ENCODE measurements at regions not wholly inside any gene's neighbourhood (a gene's known extent, or its start where the extent isn't known, plus 50 kb on each side); places are given as distances from the start of the nearest gene placed in this dataset.

DNA sequence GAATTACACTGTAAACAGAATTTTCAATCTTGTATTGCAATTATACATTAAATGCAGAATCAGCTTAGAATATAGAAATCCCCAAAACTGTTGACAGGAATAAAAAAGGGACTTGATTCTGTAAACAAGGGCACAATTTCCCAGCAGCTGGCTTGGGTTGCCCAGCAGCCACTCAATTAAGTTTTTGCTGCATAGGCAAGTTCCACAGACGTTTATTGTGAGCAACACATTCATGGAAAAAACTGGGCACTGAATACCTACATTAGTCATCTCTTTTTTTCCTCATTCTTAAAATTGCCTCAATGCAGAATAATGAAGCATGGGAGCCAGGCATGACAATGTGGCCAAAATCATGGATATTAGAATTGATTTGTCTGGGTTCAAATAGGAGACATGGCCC is 421.8 kb upstream of the ANO5 start:
- Mint-ChIP-seq H3K4me3 (no peak overlapping the region), H3K9me3 (peaks cover 2% of the 10 kb centered on the region), H3K4me1 (peaks cover 4% of the 10 kb centered on the region), H3K27ac (no peak overlapping the region), H3K27me3 (ENCODE audit: low read depth) (no peaks in the 10 kb centered on the region), H3K36me3 (ENCODE audit: low read depth) (no peaks in the 10 kb centered on the region)
- TF ChIP-seq, protein P1, sequence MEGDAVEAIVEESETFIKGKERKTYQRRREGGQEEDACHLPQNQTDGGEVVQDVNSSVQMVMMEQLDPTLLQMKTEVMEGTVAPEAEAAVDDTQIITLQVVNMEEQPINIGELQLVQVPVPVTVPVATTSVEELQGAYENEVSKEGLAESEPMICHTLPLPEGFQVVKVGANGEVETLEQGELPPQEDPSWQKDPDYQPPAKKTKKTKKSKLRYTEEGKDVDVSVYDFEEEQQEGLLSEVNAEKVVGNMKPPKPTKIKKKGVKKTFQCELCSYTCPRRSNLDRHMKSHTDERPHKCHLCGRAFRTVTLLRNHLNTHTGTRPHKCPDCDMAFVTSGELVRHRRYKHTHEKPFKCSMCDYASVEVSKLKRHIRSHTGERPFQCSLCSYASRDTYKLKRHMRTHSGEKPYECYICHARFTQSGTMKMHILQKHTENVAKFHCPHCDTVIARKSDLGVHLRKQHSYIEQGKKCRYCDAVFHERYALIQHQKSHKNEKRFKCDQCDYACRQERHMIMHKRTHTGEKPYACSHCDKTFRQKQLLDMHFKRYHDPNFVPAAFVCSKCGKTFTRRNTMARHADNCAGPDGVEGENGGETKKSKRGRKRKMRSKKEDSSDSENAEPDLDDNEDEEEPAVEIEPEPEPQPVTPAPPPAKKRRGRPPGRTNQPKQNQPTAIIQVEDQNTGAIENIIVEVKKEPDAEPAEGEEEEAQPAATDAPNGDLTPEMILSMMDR (IDR thresholded peaks at IDR 0.05; ENCODE audit: unreplicated experiment in 3 of 3), result no peak

DNA sequence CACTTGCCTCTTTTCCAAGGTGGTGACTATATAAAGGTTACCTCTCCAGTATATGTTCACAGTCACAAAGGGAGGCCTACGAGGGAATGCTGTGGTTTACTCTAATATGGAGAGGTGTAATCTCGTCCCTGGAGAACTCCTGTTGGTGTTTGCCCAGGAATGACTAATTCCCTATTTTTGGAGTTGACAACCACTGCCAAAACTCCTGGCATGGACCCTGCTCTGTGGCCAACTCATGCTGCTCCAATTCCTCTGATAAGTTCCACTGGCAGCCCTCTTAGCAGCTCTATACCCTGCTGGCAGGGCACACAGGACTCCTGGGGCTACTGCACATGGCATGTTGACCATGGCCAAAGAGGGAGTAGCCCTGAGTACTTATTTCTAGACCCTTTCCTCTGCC is 418.7 kb upstream of the ANO5 start:
- Mint-ChIP-seq H3K27me3 (ENCODE audit: low read depth) (no peaks in the 10 kb centered on the region), H3K36me3 (ENCODE audit: low read depth) (no peaks in the 10 kb centered on the region), H3K27ac (no peak overlapping the region), H3K4me3 (no peak overlapping the region), H3K4me1 (no peaks in the 10 kb centered on the region), H3K9me3 (peaks cover 2% of the 10 kb centered on the region)
- TF ChIP-seq, protein P1 (IDR thresholded peaks at IDR 0.05; ENCODE audit: unreplicated experiment in 3 of 3), result no peak

DNA sequence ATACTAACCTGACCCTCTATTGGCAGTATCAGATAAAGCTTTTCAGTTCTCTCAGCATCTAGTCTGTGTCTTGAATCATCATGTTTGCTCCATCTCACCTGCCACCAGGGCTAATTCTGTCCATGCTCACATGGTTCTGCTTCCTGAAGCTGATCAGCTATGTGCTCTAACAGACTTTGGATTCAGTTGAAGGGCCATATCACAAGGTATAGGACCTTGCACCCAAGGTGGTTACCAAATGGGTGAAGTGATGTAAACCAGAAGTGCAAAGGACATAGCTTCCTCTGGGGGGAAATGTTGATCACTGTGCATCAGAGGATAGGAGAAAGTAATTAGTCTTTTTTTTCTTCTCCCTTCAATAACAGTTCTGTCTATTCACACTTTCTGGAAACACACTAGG is 417.0 kb upstream of the ANO5 start:
- peaks cover 2% of the 10 kb centered on the region for H3K9me3 Mint-ChIP-seq
- H3K27me3 Mint-ChIP-seq (ENCODE audit: low read depth), result no peaks in the 10 kb centered on the region
- H3K4me1 Mint-ChIP-seq, result no peaks in the 10 kb centered on the region
- TF ChIP-seq, protein P1 (IDR thresholded peaks at IDR 0.05; ENCODE audit: unreplicated experiment in 3 of 3), result no peak
- no peak overlapping the region for H3K27ac Mint-ChIP-seq
- H3K36me3 Mint-ChIP-seq (ENCODE audit: low read depth), result no peaks in the 10 kb centered on the region
- H3K4me3 Mint-ChIP-seq, result no peak overlapping the region

DNA sequence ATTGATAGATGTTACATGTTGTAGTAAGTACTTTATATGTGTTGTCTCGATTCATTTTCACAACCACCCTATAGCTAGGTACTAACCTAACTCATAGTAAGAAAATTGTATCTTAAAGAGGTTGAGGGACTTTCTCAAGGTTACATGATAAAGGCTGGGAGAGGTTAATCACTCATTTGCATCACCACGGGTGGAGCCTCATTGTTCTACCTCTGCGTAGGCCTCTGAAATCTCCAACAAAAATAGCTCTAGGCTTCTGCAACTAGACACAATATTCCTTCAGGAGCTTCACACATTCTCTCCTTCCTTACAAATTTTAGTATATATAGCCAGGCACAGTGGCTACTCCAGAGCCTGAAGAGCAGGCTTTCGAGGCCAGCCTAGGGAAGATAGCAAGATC is 408.9 kb upstream of the ANO5 start:
- Mint-ChIP-seq H3K4me1 (no peaks in the 10 kb centered on the region), H3K27ac (no peak overlapping the region), H3K9me3 (no peaks in the 10 kb centered on the region), H3K36me3 (ENCODE audit: low read depth) (no peaks in the 10 kb centered on the region), H3K27me3 (ENCODE audit: low read depth) (no peaks in the 10 kb centered on the region), H3K4me3 (no peak overlapping the region)
- TF ChIP-seq, protein P1 (IDR thresholded peaks at IDR 0.05; ENCODE audit: unreplicated experiment in 3 of 3), result no peak

DNA sequence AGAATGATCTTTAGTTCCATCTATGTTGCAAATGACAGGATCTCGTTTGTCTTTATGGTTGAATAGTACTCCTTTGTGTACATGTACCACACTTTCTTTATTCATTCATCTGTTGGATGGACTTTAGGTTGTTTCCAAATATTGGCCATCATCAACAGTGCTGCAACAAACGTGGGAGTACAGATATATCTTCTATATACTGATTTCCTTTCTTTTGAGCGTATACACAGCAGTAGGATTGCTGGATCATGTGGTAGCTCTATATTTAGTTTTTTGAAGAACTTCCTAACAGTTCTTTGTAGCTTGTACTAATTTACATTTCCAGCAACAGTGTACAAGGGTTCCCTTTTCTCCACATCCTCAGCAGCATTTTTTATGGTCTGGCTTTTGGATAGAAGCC is 407.5 kb upstream of the ANO5 start:
- H3K36me3 Mint-ChIP-seq (ENCODE audit: low read depth), result no peaks in the 10 kb centered on the region
- H3K4me1 Mint-ChIP-seq, result no peaks in the 10 kb centered on the region
- no peaks in the 10 kb centered on the region for H3K27me3 Mint-ChIP-seq (ENCODE audit: low read depth)
- no peak overlapping the region for H3K4me3 Mint-ChIP-seq
- TF ChIP-seq, protein P1 (IDR thresholded peaks at IDR 0.05; ENCODE audit: unreplicated experiment in 3 of 3), result no peak
- H3K9me3 Mint-ChIP-seq, result no peaks in the 10 kb centered on the region
- no peak overlapping the region for H3K27ac Mint-ChIP-seq

DNA sequence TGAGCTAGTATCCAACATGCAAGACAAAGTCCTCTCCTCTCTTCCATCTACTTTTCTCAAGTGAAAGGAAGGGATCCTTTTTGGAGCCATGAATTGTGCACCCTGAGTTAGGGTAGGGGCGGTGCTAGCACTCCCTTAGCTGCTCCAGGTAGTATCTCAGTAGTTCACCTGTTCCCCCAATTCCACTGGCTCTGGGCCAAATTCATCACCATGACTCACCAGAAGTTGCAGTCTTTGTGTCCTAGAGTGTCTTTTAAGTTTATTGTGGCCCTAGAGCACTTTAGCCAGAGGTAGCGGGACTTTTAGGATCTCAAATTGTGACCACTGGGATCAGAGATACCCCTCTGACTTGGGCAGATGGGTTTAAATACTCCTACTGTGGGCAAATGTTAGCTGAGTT is 398.6 kb upstream of the ANO5 start:
- no peaks in the 10 kb centered on the region for H3K9me3 Mint-ChIP-seq
- H3K36me3 Mint-ChIP-seq (ENCODE audit: low read depth), result no peaks in the 10 kb centered on the region
- no peaks in the 10 kb centered on the region for H3K4me1 Mint-ChIP-seq
- no peaks in the 10 kb centered on the region for H3K27me3 Mint-ChIP-seq (ENCODE audit: low read depth)
- no peak overlapping the region for H3K27ac Mint-ChIP-seq
- H3K4me3 Mint-ChIP-seq, result no peak overlapping the region
- TF ChIP-seq, protein P1 (IDR thresholded peaks at IDR 0.05; ENCODE audit: unreplicated experiment in 3 of 3), result no peak
